NCI-H69 (cell line): ENCODE measurements at regions not wholly inside any gene's neighbourhood (a gene's known extent, or its start where the extent isn't known, plus 50 kb on each side); places are given as distances from the start of the nearest gene placed in this dataset.

Source experiments
- DNase-seq: peaks from one replicate; lab custom pipeline; 2025; lab: John Stamatoyannopoulos, UW

DNA sequence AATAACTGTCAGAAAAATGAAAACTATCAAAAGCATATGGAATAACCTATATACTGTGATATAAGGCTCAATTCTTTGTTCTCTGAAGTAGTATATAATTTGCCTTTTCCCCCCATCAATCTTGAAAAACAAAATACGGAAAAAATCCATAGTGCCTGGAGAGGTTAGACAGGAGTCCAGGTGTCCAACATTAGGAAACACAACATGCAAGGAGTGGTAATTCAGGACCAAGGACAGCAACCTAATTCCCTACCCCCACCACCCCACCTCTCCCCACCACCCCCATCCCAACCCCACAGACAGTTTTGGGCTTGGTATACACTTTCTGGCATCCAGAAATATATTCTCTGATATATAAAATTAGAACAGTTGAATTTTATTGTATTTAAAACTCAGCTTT is 55.1 kb upstream of the SLC25A26 start:
- no peak for DNase-seq

DNA sequence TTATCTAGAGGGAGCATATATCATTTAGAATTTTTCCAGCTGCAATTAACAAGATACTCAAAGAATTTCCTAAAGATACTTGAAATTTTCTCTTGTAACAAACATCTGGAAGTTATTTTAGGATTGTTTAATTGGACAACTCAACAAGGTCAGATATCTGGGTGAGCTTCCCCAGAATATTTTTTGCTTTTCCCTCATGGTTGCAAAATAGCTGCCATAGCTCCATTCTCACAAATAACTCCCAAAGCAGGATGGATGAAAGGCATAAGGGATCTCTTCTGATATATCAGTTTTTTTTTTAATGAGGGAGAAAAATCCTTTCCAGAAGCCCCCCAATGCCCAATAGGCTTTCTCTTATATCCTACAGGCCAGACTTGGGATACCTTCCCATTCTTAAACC is 56.6 kb upstream of the SLC25A26 start:
- no peak for DNase-seq

DNA sequence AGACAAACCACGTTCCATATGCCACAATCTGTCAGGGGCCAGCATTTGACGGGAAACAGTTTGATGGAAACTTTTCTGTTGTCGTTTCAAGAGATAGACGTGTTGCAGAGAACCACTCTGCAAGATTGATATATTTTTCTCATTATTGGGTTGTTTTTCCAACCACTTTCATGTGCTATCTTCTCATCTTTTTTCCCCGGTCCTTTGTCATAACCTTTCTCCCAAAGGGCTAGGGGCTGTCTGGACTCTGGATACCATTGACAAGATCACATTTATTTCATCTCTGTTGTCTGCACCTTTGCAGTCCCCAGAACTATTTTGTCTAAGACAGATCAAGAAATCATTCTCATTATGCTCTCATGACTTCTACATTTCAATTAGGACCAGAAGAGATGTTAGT is 57.6 kb upstream of the SLC25A26 start:
- DNase-seq, result no peak

DNA sequence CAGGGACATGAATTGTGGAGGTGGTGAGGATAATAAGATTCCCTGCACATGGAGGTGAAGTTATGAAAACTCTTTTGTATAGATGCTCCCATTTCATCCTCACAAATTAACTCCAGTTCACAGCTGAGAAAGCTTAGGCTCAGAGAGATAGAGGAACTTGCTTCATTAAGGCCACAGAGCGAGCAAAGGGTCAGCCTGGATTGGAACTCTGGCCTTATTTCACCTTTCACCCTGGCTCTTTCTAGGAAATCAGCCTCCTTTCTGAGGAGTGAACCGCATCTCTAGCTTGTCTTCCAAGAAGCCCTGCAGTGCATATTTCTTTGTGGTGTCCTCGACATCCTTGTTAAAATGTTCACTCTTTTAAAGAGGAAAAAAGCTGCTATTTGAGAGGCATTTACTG is 58.0 kb upstream of the SLC25A26 start:
- DNase-seq, result no peak

DNA sequence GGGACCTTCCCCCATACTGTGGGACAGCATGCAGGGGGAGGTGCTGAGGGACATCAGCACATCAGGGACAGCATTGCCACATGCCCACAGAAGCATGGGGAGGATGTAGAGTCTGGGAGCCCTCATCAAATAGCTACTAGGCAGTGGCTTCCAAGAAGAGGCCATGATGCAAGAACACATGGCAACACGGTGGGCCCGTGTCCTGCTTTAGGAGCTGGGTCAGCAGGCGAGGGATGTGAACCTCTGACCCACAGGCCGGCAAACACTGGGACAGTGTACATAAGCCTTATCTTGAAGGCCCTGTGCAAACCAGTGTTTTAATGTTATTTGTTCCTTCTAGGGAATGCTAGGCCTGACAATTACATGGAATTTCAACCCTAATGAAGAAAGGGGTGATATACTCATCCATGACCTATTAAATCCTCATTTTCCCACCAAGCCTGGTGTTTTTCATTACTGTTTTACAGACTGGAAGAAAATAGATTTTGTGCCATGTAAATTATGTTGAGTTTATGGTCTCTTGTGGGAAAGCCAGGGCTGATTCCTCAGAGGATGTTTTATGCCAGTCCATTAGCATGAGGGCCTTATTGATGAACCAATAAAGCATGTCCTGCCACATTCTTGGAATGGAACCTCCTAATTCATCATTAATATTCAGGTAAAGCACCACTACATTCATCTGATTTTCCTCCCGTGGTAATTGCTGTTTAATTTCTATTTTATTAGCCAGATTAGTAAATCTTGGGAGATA is 61.7 kb upstream of the SLC25A26 start:
- DNase-seq, result no peak

DNA sequence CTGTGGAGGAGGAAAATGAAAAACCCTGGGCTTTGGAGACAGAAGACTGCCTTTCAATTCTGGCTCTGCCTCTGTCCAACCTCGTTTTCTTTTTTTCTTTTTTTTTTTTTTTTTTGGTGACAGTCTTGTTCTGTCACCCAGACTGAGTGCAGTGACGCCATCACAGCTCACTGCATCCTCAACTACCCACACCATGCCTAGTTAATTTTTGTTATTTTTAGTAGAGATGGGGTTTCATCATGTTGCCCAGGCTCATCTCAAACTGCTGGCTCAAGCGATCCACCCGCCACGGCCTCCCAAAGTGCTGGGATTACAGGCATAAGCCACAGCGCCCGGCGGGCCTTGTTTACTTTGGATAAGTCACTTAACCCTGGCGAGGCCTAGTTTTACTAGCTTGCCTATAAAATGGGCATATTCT is 66.3 kb upstream of the SLC25A26 start:
- no peak for DNase-seq

DNA sequence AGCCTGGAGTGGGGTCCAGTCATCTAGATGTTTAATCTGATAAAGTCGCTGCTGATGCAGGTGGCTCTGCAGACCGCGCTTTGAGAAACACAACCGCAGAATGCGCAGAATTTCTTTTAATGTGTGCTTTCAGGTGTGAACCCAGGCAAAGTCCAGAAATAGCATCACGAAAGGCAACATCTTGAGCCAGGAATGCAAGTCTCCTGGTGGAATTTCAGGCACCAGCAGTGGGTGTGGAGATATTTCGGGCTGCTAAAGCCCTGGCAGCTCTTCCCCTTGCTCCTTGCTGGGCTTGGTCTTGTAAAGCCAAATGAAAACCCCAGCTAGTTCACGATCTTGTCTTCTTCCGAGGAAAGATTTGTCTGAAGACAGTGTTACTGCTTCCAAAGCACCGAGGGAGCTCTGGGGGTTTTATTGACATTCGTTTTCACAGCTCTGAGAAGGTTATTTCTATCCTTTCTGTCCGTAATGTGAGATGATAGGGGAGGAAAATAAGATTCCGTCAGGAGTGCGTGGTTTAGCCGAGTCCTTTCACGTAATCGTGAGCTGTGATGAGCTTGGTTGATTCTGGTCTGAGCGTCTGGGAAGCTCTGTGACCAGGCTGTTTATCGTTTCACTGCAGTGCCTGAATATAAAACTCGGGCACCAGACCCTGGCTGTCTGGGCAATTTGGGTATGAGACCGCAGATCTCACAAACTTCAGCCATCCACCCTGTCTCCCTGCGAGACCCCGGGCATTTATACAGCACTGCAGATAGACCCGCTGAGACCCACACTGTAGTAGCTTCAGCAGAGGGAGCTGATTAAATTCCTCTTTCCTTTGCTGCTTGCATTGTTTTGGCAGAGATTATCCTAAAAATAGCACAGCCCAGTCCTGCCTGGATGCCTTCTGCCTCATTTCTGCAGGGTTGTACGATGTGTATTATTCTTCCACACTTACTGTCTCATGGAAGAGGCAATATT is 67.0 kb upstream of the SLC25A26 start:
- DNase-seq, result no peak

DNA sequence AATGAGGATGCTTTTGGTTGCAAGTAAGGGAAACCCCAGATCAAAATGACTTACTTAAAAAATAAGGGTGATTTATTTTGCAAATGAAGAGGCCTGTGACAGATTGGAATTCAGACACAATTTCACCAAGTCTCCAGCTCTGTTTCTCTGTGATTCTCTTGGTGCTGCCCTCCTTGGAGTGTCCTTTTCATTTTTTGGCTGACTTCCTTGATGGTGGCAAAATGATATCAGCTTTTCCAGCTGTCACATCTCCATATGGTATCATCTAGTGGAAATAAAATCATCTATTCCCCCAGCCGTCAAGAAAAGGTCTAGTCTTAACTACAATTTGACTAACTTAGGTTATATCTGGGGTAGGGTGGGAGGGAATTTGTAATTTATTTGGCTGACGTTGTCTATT is 68.5 kb upstream of the SLC25A26 start:
- no peak for DNase-seq

DNA sequence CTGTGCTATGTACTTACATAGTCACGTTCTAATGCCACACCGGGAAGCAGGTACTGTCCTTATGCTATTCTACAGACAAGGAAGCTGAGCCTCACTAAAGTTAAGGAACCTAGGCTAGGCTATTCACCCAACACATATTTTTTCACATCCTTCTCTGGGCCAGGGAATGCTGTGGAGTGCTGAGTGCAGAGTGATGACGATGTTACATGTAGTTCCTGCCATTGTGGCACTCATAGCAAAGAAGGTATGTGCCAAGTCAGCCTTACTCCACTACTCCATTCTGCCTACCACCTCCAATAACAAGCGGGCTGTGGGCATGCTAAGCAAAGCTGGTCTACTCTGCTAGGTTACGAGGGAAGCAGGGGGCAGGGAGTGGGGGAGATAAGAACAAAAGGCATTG is 69.8 kb upstream of the SLC25A26 start:
- DNase-seq, result no peak

DNA sequence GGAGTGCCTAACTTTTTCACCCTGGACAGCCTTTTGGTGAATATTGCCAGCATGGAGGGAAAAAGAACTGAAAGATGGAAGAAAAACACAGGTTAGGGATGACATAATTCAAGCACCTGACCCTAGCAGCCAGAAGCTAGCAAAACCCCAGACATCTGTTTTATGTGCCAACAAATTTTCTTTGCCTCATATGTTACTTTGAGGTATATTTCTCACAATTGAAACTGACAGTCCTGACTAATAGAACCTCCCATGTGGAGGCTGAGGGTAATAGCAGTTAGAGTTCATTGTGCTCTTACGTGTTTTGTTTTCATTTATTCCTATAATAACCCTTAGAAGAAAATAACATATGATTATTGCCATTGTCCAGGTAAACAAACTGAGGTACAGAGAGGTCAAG is 71.5 kb upstream of the SLC25A26 start:
- no peak for DNase-seq

DNA sequence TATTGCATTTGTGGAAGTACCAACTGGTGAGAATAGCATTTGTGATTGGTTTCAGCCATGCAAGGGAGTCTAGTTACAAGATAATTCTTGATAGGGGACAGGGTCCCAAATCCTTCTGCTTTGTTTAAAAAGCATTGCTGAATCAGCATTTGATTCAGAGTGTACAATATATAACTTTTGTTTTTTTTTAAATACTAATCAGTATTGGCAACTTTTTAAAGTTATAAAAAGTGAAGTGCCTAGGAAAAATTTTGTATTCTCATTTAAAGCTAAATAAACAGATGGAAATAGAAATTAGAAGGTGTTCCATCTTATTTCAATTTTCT is 75.4 kb upstream of the SLC25A26 start:
- no peak for DNase-seq

DNA sequence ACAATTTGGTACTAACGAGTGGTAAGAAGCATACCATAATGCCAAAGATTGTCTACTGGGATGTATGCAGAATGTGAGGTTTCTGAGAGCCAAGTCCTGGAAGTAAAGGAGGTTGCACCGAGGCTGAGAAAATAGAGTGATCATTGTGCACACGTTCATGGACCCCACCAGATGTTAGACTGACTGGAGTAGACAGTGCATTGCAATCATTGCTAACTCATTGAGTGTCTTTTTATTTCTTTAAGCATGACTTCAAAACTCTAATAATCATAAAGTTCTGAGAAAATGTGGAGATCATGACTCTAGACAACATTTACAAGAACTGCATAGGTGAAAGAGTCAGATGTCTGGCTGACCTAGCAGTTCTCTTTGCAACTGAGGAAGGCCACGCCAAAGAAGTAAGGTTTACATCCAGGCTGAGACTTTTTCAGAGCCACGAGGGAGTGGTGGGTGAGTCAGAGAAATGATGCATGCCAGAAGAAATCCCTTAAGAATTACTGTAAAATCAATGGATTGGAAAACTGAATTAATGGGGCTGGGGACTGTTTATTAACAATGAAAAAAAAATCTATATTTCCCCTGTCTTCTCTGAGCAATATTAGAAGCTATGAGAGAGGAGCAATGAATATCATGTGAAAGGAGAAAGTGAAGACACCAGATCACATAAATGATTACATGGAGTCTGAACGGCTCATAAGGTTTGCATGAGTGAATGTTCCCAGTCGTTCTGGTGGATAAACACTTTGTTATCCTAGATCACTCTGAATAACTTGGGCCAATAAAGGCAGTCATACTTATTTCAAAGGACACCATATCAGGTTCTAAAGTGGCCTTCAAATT is 76.0 kb upstream of the SLC25A26 start:
- DNase-seq, result no peak

DNA sequence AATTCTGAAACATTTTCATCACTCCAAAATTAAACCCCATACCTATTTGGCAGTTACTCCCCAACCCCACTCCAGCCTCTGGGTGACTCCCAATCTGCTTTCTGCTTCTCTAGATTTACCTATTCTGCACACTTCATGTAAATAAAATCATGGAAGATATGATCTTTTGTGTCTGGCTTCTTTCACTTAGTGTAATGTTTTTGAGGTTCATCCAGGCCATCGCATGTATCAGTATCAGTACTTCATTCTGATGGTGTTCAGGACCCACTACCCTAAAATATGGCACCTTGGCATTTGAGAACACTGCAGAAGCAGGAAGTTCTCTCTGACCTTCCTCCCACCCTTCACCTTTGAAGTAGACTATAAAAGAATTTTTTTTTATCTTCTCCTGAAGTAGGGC is 78.7 kb upstream of the SLC25A26 start:
- no peak for DNase-seq

DNA sequence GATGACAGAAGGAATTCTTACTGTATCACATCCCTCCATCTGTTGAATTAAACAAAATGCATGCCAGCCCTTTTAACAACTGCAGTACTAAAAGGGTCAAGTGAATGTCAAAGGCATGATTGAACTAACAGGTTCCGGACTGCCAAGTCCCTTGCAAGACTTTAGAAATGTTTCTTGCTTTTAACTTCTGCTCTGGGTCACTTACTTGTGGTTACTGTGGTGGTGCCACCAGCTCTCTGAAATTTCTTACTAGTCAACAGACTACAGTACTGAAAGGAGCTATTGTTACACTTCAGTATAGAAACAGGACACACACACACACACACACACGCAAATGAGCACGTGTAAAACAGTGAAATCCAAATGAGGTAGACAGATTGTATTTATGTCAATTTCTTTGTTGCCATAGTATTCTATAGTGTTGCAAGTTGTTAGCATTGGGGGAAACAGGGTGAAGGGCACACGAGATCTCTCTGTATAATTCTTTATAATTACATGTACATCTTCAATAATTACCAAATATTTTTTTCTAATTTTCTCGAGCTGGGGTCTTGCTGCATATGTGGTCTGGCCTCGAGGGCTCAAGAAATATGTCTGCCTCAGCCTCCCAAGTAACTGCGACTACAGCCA is 79.9 kb upstream of the SLC25A26 start:
- DNase-seq, result no peak

DNA sequence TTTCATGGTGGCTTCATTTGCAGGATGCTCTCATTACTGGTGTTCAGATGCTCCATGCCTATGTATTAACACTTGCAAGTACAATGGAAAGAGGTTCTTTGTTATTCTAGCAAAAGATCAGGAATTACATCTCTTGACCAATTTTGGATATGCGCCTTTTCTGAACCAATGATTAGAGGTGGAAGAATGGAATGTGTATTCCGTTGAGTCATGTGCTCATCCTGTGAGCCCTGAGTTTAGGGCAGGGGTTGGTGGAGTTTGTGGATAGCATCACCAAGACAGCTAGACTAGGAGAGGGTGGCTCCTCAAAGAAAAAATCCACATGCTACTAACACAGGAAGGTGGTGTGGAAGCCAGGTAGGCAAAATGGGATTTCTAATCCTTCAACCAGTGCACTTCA is 80.7 kb upstream of the SLC25A26 start:
- no peak for DNase-seq

DNA sequence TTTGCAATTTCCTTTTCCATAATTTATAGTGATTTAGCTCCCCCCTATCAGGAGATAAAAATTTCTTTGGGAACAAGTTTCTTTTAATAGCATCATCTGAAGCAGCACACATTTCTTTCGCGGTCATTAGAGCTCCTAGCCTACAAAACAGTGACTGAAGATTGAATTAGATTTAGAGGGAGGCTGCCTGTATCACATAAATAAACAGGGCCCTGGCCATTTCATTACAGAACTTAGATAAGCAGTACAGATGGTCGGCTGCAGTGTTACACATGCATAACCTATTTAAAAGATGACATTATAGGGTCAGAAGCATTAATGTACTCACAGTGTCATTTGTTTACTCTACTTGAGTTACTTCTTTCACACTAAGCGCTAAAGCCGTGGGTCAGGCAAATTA is 81.4 kb upstream of the SLC25A26 start:
- no peak for DNase-seq

DNA sequence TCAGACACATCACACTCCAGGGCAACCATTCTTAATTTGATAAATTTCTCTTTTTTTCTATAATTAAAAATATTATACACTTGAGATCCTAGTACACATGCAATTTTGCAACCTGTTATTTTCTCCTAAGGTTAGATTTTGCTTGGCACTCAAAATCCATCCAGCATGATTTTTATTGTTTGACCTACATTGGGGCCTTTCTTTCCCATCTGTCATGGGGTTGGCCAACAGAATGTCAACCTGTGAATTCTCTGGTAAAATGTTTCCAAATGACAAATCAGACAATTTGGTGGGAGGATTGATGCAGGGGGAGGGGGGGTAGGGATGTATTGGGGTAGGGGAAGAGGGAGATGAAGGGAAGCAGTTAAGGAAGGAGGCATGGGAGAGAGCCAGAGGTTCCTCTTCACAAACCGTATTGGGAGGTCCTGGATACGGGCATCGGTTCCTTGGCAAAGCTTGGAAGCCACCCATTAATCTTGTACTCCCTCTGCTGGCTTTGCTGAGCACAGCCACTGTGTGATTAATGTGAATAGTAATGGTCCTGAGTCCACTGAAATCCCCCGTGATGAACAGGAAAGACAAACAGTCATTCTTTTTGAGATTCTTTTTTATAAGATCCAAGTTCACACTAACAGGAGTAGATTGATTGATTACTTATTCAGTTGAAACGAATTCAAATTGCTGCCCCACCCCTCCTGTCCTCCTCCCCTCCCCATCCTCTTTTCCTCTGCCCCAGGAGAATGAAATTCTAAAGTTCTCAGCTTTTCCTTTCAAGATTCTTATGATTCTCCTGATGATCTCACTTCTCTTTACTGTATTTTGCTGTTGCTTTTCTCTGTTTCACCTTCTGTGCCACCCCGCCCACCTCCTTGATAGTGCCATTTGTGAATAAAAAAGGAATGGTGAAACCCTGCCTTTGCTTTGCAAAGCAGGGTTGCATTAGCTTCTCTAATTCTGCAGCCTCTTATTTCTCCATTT is 82.2 kb upstream of the SLC25A26 start:
- peak; percentile 61 for DNase-seq

DNA sequence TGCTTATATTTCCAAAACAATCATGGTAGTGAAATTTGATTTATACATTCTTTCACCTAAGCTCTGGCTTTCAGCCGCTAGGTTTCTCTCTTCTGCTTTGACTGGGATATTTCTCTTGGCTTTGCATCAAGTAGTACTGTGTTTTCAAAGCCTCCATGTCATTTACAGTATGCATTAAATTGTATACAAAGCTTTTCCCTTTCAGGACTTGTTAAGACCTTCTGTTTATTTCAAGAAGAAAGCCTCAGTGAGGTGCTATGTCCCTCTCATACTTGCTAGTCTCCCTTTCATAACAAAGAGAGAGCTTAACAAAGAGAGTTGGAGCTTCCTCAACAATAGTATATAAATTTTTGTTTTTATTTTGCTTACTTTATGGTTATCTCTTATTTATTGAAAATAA is 84.2 kb upstream of the SLC25A26 start:
- no peak for DNase-seq

DNA sequence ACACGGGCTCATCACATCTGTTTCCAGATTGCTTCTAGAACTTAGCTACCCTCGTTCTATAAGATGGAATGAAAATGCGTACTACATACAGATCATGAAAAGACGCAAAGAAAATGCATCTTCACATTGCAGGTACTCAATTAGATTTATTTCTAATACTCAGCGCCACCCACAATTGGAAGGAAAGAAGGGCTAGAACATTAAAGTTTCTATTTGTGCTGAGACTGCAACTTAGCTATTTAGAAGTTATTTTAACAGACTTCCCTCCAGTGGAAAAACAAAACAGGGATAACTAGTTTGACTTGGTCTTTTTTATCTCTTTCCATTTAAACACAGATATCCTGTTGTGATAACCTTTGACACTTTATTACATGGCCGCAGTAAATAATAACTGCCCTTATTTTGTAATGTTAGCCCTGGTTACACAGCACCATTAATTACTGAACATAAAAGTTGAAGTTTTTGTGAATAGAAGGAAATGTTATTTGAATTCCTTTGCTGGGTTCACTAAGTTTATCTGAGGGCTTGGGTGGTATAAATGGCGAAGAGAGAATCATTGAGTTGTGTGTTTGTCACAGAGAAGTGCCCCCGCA is 86.9 kb upstream of the SLC25A26 start:
- no peak for DNase-seq

DNA sequence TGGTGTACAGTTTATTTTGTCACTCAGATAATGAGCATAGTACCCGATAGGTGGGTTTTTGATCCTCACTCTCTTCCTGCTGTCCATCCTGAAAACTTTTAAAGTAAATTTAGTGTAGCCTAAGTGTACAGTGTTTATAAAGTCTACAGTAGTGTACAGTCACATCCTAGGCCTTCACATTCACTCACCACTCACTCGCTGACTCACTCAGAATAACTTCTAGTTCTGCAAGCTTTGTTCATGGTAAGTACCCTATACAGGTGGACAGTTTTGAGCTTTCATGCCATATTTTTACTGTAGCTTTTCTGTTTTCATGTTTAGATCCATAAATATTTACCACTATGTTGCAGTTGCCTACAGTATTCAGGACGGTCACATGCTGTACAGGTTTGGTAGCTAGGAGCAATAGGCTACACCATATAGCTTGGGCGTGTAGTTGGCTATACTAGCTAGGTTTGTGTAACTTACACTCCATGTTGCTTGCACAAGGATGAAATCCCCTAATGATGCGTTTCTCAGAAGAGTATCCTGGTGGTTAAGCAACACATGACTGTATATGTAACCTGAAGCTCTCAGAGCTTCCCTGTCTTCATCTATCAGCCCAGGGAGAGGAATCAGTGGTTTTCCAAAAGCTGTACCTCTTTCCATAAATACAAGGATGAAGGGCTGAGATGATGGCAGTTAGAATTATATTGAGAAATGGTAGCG is 87.6 kb upstream of the SLC25A26 start:
- no peak for DNase-seq
